Smooth muscle cell (in vitro differentiated cells): ENCODE measurements at regions not wholly inside any gene's neighbourhood (a gene's known extent, or its start where the extent isn't known, plus 50 kb on each side); places are given as distances from the start of the nearest gene placed in this dataset.

Experiments
- DNase-seq: peaks from one replicate; lab custom pipeline; 2025; ENCODE audit not compliant: unreplicated experiment; lab: John Stamatoyannopoulos, UW
- H2AFZ ChIP-seq: fragments of 200-600 bp; sonication (generic); 2 replicates; pipeline ENCODE4 v1.6.0; 2016; ENCODE audit warnings: antibody characterized with exemption, low read depth, mild to moderate bottlenecking
- H3F3A ChIP-seq: fragments of 200-600 bp; sonication (generic); 2 replicates; pipeline ENCODE4 v1.6.0; 2017; ENCODE audit warnings: antibody characterized with exemption, low read depth
- H3K27ac ChIP-seq: fragments of 200-600 bp; sonication (generic); 2 replicates; pipeline ENCODE4 v1.5.1; 2016; ENCODE audit warnings: low read depth, mild to moderate bottlenecking
- H3K27me3 ChIP-seq: fragments of 200-600 bp; sonication (generic); 2 replicates; pipeline ENCODE4 v1.6.1; 2016; ENCODE audit warnings: low read depth, mild to moderate bottlenecking
- H3K36me3 ChIP-seq: fragments of 200-600 bp; sonication (generic); 2 replicates; pipeline ENCODE4 v1.5.1; 2016; ENCODE audit warnings: low read depth
- H3K4me1 ChIP-seq: fragments of 200-600 bp; sonication (generic); 2 replicates; pipeline ENCODE4 v1.5.1; 2016; ENCODE audit warnings: low read depth
- H3K4me2 ChIP-seq: fragments of 200-600 bp; sonication (generic); 2 replicates; pipeline ENCODE4 v1.6.0; 2016; ENCODE audit warnings: mild to moderate bottlenecking
- H3K4me3 ChIP-seq: fragments of 200-600 bp; sonication (generic); 2 replicates; pipeline ENCODE4 v1.5.1; 2016; ENCODE audit warnings: mild to moderate bottlenecking
- H3K79me2 ChIP-seq: fragments of 200-600 bp; sonication (generic); 2 replicates; pipeline ENCODE4 v1.6.0; 2016; ENCODE audit warnings: low read depth, mild to moderate bottlenecking
- H3K9ac ChIP-seq: fragments of 200-600 bp; sonication (generic); 2 replicates; pipeline ENCODE4 v1.6.0; 2016; ENCODE audit warnings: low read depth
- H3K9me3 ChIP-seq: fragments of 200-600 bp; sonication (generic); replicated peaks from 2 replicates; pipeline ENCODE4 v1.5.1; 2016; ENCODE audit warnings: low read depth
- H4K20me1 ChIP-seq: fragments of 200-600 bp; sonication (generic); 2 replicates; pipeline ENCODE4 v1.6.0; 2016; ENCODE audit warnings: low read depth
- WGBS: methylation state at CpG from one replicate; pipeline ENCODE4 v1.1.7; 2016; ENCODE audit warnings: low lambda C conversion rate; 5-methylcytosine and 5-hydroxymethylcytosine counted together
- TF ChIP-seq, protein P1 (sequence below): fragments of 200-600 bp; sonication (generic); IDR thresholded peaks from 2 replicates; pipeline ENCODE4 v1.5.1; 2017; ENCODE audit warnings: borderline replicate concordance, mild to moderate bottlenecking, antibody characterized with exemption; ENCODE audit not compliant: insufficient read depth, poor library complexity, severe bottlenecking

DNA sequence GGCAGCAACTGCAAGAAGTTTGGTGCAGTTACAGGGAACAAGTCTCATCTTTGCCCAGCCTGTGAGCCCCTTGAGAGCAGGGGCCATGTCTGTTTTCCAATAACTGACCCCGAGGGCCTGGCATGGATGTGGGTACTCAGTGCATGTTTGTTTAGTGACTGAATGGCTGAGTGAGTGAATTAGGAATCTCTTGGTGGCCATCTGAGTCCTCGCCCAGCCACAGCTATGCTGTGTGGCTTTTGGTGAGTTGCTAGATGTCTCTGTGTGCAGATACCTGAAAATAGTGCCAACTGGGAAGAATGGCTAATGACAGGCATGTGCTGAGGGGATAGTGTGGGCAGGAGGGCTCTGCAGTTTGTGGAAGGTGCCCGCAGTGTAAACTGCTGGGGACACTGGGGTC, 54.4 kb upstream of the PCBD1 start:
- no peaks in the 10 kb centered on the region for H3K9me3 ChIP-seq
- H3K9ac ChIP-seq: no peak overlapping the region
- no peaks in the 10 kb centered on the region for H3K4me1 ChIP-seq
- DNase-seq: no peak
- H4K20me1 ChIP-seq: no peaks in the 10 kb centered on the region
- peaks cover 51% of the 10 kb centered on the region for H3K27me3 ChIP-seq
- H2AFZ ChIP-seq: no peak overlapping the region
- no peak overlapping the region for H3K4me3 ChIP-seq
- H3K27ac ChIP-seq: no peak overlapping the region
- H3K36me3 ChIP-seq: no peaks in the 10 kb centered on the region
- TF ChIP-seq, protein P1, sequence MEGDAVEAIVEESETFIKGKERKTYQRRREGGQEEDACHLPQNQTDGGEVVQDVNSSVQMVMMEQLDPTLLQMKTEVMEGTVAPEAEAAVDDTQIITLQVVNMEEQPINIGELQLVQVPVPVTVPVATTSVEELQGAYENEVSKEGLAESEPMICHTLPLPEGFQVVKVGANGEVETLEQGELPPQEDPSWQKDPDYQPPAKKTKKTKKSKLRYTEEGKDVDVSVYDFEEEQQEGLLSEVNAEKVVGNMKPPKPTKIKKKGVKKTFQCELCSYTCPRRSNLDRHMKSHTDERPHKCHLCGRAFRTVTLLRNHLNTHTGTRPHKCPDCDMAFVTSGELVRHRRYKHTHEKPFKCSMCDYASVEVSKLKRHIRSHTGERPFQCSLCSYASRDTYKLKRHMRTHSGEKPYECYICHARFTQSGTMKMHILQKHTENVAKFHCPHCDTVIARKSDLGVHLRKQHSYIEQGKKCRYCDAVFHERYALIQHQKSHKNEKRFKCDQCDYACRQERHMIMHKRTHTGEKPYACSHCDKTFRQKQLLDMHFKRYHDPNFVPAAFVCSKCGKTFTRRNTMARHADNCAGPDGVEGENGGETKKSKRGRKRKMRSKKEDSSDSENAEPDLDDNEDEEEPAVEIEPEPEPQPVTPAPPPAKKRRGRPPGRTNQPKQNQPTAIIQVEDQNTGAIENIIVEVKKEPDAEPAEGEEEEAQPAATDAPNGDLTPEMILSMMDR: no peak
- H3F3A ChIP-seq: no peaks in the 10 kb centered on the region
- WGBS: 83% methylated on average over 3 of the region's 3 CpGs
- H3K79me2 ChIP-seq: no peaks in the 10 kb centered on the region
- no peak overlapping the region for H3K4me2 ChIP-seq

DNA sequence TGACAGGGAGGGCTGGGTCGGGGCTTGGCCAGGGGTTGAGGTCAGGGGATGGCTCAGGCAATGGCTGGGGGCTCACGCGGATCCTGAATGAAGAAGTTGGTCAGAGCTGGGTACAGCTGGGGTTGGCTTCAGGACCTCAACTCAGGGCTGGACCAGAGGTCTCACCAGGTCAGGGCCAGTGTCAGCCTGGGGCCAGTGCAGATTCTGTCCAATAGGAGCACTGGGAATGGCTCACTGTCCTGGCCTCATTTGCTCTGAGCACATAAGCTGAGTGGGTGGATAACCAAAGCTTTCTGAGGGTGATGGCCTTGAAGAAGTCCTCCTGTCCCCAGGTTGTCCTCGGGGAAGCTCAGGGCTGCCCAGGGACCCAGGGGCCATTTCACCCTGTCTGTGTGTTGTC, 54.9 kb upstream of the PCBD1 start:
- no peak for DNase-seq
- no peaks in the 10 kb centered on the region for H3F3A ChIP-seq
- H2AFZ ChIP-seq: no peak overlapping the region
- WGBS: 94% methylated on average over 3 of the region's 4 CpGs
- no peak overlapping the region for H3K4me2 ChIP-seq
- no peaks in the 10 kb centered on the region for H4K20me1 ChIP-seq
- H3K79me2 ChIP-seq: no peaks in the 10 kb centered on the region
- H3K4me1 ChIP-seq: no peaks in the 10 kb centered on the region
- peaks cover 56% of the 10 kb centered on the region for H3K27me3 ChIP-seq
- H3K9ac ChIP-seq: no peak overlapping the region
- H3K4me3 ChIP-seq: no peak overlapping the region
- no peak overlapping the region for H3K27ac ChIP-seq
- no peaks in the 10 kb centered on the region for H3K9me3 ChIP-seq
- TF ChIP-seq, protein P1: no peak
- no peaks in the 10 kb centered on the region for H3K36me3 ChIP-seq

- peaks cover 52% of the 10 kb centered on the region for H3K27me3 ChIP-seq
- no peak overlapping the region for H3K27ac ChIP-seq
- TF ChIP-seq, protein P1: no peak
- no peak for DNase-seq
- H4K20me1 ChIP-seq: no peaks in the 10 kb centered on the region
- no peaks in the 10 kb centered on the region for H3K36me3 ChIP-seq
- H3K4me2 ChIP-seq: no peak overlapping the region
- WGBS: 86% methylated on average over 13 of the region's 14 CpGs
- H3K9ac ChIP-seq: no peak overlapping the region
- no peak overlapping the region for H3K4me3 ChIP-seq
- H3K79me2 ChIP-seq: no peaks in the 10 kb centered on the region
- H3K9me3 ChIP-seq: no peaks in the 10 kb centered on the region
- H2AFZ ChIP-seq: no peak overlapping the region
- H3K4me1 ChIP-seq: no peaks in the 10 kb centered on the region
- no peaks in the 10 kb centered on the region for H3F3A ChIP-seq
These were observed 55.6 kb upstream of the PCBD1 start for GRCh38 chr10:70943841-70944466.

DNA sequence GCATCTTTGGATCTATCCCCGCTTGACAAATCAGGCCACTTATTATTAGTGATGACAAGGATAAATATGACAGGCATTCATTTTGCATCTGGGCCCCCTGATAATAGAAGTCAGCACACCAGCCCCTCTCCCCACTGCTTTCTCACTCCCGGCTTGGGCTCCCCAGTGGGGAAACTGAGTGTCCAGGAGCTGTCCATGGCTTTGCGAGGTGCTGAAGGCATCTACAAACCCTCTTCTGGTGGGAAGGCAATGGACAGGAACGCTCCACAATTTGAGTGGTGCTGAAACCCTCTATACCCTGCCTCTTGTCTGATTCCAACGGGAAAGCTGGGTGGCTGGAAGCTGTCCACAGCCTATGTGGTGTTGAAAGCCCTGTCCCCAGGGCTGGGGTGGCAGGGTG, 61.7 kb upstream of the PCBD1 start:
- Histone ChIP-seq H3K4me2 (no peak overlapping the region), H2AFZ (no peak overlapping the region), H3K9ac (no peak overlapping the region), H3K4me3 (no peak overlapping the region), H3K27ac (no peak overlapping the region), H3K4me1 (no peaks in the 10 kb centered on the region), H3K79me2 (no peaks in the 10 kb centered on the region), H4K20me1 (no peaks in the 10 kb centered on the region), H3K36me3 (no peaks in the 10 kb centered on the region), H3K27me3 (peaks cover 35% of the 10 kb centered on the region), H3F3A (no peaks in the 10 kb centered on the region), H3K9me3 (no peaks in the 10 kb centered on the region)
- TF ChIP-seq, protein P1: no peak
- DNase-seq: no peak
- 91% methylated on average over 5 of the region's 5 CpGs for WGBS
